Upper lobe of right lung (tissue), 1 donor: ENCODE measurements at regions not wholly inside any gene's neighbourhood (a gene's known extent, or its start where the extent isn't known, plus 50 kb on each side); places are given as distances from the start of the nearest gene placed in this dataset.

Experiments used
- ATAC-seq: fragments of 200-7000 bp; cut with Tn5 transposase; one replicate; pipeline ENCODE4 v1.9.1; 2020; ENCODE audit warnings: mild to moderate bottlenecking, moderate library complexity
- DNase-seq: peaks from one replicate; pipeline ENCODE4 v3.0.0-alpha.2; 2020
- H3K27ac ChIP-seq: fragments of 200-600 bp; one replicate; pipeline ENCODE4 v1.8.0; 2022
- H3K27me3 ChIP-seq: fragments of 200-600 bp; one replicate; pipeline ENCODE4 v1.8.0; 2022; ENCODE audit warnings: mild to moderate bottlenecking
- H3K36me3 ChIP-seq: fragments of 200-600 bp; one replicate; pipeline ENCODE4 v1.8.0; 2022
- H3K4me1 ChIP-seq: fragments of 200-600 bp; one replicate; pipeline ENCODE4 v1.8.0; 2022
- H3K4me3 ChIP-seq: fragments of 200-600 bp; one replicate; pipeline ENCODE4 v1.8.0; 2022; ENCODE audit warnings: mild to moderate bottlenecking
- H3K9me3 ChIP-seq: fragments of 200-600 bp; one replicate; pipeline ENCODE4 v1.8.0; 2022
- CTCF ChIP-seq: fragments of 200-600 bp; IDR thresholded peaks from one replicate; pipeline ENCODE4 v1.8.0; 2022; ENCODE audit warnings: antibody characterized with exemption
- intact Hi-C: fragments of 100-400 bp; cut with DNase I; formaldehyde crosslinking; loops from one replicate; pipeline ENCODE4 v1.11.0; 2022
- donor health status: DM: no; HTN: yes; CAD: no; lungs with severe emphysema.

GRCh38 chr18:46426021-46426678 lies 230.9 kb downstream of the LOXHD1 start:
- H3K27ac ChIP-seq, result no peak overlapping the region
- H3K4me1 ChIP-seq, result no peaks in the 10 kb centered on the region
- H3K9me3 ChIP-seq, result no peaks in the 10 kb centered on the region
- no peaks in the 10 kb centered on the region for H3K36me3 ChIP-seq
- no peak for TF ChIP-seq CTCF
- no peak overlapping the region for H3K4me3 ChIP-seq
- no peaks in the 10 kb centered on the region for H3K27me3 ChIP-seq
- intact Hi-C loops, result no loop called here
- DNase-seq, result no peak
- ATAC-seq, result no peak

- Histone ChIP-seq H3K27me3 (no peaks in the 10 kb centered on the region), H3K9me3 (no peaks in the 10 kb centered on the region), H3K27ac (no peak overlapping the region), H3K4me1 (no peaks in the 10 kb centered on the region), H3K4me3 (no peak overlapping the region), H3K36me3 (no peaks in the 10 kb centered on the region)
- TF ChIP-seq CTCF, result no peak
- no peak for DNase-seq
- intact Hi-C loops, result no loop called here
- no peak for ATAC-seq
Observed at GRCh38 chr18:46426679-46427047, 230.4 kb downstream of the LOXHD1 start.
